SK-N-MC (cell line): ENCODE measurements at regions not wholly inside any gene's neighbourhood (a gene's known extent, or its start where the extent isn't known, plus 50 kb on each side); places are given as distances from the start of the nearest gene placed in this dataset.
"Not testable (repeated sequence)": the region's sequence is repeated elsewhere in the genome, so short reads cannot be mapped to it uniquely, and the experiment has no call there.

Source experiments
- DNase-seq: peaks from one replicate; pipeline ENCODE4 v3.0.0-alpha.2; 2011; ENCODE audit warnings: low read depth, low spot score
- H3K27ac ChIP-seq: fragments of 200-600 bp; sonication (generic); 2 replicates; pipeline ENCODE4 v1.5.1; 2016; ENCODE audit warnings: mixed run types
- H3K36me3 ChIP-seq: fragments of 200-600 bp; sonication (generic); 2 replicates; pipeline ENCODE4 v1.6.1; 2017; ENCODE audit warnings: antibody characterized with exemption, low read length, mixed read lengths; ENCODE audit not compliant: insufficient read depth
- H3K4me3 ChIP-seq: fragments of 200-600 bp; sonication (generic); 2 replicates; pipeline ENCODE4 v1.5.1; 2016
- H3K9ac ChIP-seq: fragments of 200-600 bp; sonication (generic); 2 replicates; pipeline ENCODE4 v1.8.0; 2017; ENCODE audit warnings: mixed run types, mixed read lengths; ENCODE audit not compliant: insufficient read length
- H3K9me3 ChIP-seq: fragments of 200-600 bp; sonication (generic); 2 replicates; pipeline ENCODE4 v1.6.1; 2017; ENCODE audit warnings: low read depth, mild to moderate bottlenecking, antibody characterized with exemption, low read length, moderate library complexity, mixed read lengths
- EZH2 ChIP-seq: fragments of 200-600 bp; sonication (generic); IDR thresholded peaks from one replicate; pipeline ENCODE4 v1.6.1; 2017; ENCODE audit warnings: antibody characterized with exemption
- FOXP2 ChIP-seq: optimal IDR thresholded peaks from 2 replicates; pipeline ENCODE3; 2011; ENCODE audit warnings: mild to moderate bottlenecking, moderate library complexity; ENCODE audit not compliant: insufficient read depth; ENCODE audit errors: extremely low read length, control extremely low read depth
- POLR2AphosphoS5 ChIP-seq: IDR thresholded peaks from 2 replicates; pipeline ENCODE4 v1.6.1; 2012; ENCODE audit warnings: mild to moderate bottlenecking, low read depth, low read length, borderline replicate concordance

DNA sequence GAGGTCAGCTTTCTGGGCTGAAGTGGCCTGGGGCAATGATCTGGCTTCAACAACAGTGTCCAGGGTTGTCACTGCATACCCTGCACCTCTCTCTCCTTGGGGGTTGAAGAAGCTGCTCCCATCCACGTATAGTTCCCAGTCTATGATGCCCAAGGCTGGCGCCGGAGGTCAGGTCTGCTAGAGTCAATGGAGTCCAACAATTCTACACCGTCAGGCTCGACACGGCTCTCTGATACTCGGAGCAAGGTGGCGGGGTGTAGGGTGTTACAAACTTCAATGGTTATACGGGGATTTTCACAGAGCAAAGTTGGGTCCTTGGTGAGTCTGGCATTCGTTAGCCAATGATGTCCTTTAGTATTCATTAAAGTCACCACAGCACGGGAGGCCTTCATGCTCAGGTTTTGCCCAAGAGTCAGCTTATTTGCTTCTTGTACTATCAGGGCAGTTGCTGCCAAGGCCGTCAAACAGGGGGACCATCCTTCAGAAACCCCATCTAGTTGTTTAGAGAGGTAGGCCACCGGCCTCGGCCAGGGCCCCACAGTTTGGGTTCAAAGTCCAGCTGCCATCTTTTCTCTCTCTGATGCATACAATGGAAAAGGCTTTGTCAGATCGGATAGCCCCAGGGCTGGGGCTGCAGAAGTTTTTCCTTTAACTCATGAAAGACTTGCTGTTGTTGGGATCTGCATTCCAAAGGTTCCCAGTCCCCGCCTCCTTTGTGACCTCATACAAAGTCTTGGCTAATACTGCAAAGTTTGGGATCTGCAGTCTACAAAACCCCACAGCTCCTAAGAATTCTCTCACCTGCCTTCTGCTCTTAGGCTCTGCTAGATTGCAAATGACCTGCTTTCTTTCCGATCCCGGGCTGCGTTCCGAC lies 128.1 kb downstream of the ADRA2C start:
- H3K9me3 ChIP-seq, H3K27ac ChIP-seq, H3K9ac ChIP-seq, H3K4me3 ChIP-seq, H3K36me3 ChIP-seq, DNase-seq: not testable (repeated sequence)

DNA sequence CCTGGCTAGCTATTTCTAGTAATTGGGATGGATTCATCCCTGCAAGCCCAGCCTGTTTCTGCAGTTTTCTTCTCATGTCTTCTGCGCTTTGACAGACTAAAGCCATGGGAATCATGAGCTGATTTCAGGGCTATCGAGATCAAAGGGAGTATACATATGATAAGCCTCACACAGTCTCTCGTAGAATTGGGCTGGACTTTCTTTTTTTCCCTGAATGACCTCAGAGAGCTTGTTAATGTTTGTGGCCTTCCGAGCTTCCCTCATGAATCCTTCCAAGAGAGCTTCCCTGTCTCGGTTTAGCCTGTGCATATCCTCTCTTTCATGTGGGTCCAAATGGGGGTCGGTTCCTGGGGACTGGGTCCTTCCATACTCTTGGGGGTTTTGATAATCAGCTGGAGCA lies 130.3 kb downstream of the ADRA2C start:
- no peak overlapping the region for H3K4me3 ChIP-seq
- no peaks in the 10 kb centered on the region for H3K9me3 ChIP-seq
- H3K9ac ChIP-seq: no peak overlapping the region
- no peak overlapping the region for H3K27ac ChIP-seq
- TF ChIP-seq EZH2 (no peak), FOXP2 (no peak), POLR2AphosphoS5 (no peak)
- DNase-seq: no peak
- no peaks in the 10 kb centered on the region for H3K36me3 ChIP-seq

DNA sequence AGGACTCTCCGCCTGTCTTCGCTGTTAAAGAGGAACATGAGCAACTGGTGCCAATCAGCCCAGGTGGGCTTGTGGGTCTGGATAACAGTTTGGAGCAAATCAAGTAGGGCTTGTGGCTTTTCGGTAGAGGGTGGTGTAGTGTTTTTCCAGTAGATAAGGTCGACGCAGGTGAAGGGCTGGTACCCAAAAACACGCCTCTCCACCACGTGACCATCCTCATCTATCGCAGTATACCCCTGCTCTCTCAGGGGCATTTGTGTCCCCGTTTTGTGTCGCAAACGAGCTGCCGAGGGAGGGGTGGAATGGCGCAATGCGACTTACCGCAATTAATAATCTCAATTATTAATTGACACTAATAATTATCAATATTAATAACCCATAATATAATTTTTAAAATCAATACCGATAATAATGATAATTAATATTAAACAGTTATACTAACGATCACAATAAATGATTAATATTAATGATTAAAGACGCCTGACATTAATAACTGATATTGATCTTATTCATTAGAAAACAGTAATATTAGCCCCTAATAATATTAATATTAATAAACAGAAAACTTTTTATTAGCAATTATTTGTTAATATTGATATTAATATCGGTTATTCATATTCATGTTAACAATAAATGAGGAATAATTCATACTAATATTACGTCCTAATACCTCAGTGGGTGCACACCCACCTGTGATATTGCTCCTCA lies 130.8 kb downstream of the ADRA2C start:
- H3K4me3 ChIP-seq, H3K27ac ChIP-seq, H3K36me3 ChIP-seq, DNase-seq, H3K9ac ChIP-seq, H3K9me3 ChIP-seq: not testable (repeated sequence)

DNA sequence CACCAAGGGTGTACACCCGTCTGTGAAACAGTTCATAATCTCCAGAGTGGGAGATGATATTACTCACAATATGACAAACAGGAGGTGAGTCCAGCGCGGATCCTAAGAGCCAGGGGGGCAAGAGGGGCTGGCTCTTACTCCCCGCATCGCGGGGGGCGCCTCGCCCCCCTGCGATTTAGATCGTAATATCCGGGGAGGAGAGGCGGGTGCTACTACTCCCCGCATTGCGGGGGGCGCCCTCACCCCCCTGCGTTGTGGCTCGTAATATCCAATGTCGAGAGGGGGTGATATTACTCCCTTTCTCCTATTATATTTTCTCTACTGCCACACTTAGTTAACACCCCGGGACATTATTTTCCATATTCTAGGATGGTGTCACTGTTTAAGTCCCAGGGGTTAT lies 131.9 kb downstream of the ADRA2C start:
- TF ChIP-seq EZH2: no peak
- no peak for TF ChIP-seq POLR2AphosphoS5
- no peak for TF ChIP-seq FOXP2
- no peaks in the 10 kb centered on the region for H3K36me3 ChIP-seq
- H3K9me3 ChIP-seq: no peaks in the 10 kb centered on the region
- H3K27ac ChIP-seq: no peak overlapping the region
- no peak overlapping the region for H3K9ac ChIP-seq
- DNase-seq: no peak
- no peak overlapping the region for H3K4me3 ChIP-seq

DNA sequence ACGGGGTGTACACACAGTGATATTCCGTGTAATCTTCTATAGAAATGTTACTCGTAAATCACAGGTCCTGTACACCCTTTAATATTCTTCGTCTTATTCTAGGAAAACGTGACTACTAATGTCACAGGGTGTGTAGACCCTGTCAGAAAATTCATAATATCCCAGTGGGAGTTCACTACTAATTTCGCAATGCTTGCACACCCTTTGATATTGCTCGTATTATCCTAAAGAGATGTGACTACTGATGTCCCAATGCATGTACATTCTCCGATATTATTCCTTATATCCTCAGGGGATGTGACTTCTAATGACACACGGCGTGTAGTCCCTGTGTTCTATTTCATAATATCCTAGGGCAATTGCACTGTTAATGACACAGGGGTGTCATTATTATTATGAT lies 132.7 kb downstream of the ADRA2C start:
- not testable (repeated sequence) for H3K36me3 ChIP-seq, H3K4me3 ChIP-seq, H3K9me3 ChIP-seq, H3K9ac ChIP-seq, DNase-seq, H3K27ac ChIP-seq

DNA sequence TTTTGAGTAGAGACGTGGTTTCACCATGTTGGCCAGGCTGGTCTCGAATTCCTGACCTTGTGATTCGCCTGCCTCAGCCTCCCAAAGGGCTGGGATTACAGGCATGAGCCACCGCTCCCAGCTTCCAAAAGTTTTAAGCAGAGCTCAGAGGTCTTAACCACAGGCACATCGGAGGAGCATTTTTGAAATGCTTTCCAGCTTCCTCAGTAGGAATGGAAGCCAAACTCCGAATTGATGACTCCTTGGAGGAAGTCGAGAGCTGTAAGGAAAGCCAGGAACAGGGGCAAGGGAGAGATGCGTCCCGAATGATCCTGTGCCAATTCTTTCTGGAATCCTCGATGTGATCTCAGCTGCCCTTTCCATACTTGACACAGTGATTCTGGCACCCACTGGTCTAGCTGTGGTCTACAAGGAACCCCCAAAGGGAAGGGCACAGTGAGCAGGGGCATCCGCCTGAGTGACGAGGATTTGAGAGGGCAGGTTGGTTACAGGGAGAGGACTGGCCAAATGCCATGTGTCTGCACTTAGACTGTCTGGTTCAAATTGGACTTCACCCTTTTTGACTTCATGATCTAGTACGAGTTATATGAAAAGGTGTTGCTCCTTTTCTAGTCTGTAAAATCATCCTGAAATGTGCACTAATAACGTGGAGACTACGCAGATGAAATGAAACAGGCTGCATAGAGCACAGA lies 138.2 kb downstream of the ADRA2C start:
- not testable (repeated sequence) for H3K9ac ChIP-seq, H3K27ac ChIP-seq, H3K36me3 ChIP-seq, H3K9me3 ChIP-seq, DNase-seq, H3K4me3 ChIP-seq

DNA sequence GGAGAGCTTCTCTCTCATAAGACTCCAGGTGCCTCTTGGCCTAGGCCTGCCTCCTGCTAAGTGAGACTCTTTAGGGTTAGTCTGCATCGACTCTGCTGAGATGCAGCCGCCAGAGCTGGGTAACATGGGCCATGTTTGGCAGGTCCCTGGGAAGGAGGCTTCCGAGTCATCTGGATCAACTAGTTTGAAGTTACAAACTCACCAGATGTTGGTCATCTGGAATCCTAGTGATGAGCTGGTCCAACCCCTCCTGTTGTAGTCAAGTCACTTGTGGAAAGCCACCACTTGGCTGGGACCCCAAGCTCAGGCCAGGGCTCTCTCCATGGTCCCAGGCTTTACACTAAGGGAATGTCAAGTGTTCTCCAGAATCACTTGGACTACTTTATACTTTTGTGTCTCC lies 143.4 kb downstream of the ADRA2C start:
- H3K36me3 ChIP-seq, H3K9me3 ChIP-seq, DNase-seq, H3K27ac ChIP-seq, H3K4me3 ChIP-seq, H3K9ac ChIP-seq: not testable (repeated sequence)

DNA sequence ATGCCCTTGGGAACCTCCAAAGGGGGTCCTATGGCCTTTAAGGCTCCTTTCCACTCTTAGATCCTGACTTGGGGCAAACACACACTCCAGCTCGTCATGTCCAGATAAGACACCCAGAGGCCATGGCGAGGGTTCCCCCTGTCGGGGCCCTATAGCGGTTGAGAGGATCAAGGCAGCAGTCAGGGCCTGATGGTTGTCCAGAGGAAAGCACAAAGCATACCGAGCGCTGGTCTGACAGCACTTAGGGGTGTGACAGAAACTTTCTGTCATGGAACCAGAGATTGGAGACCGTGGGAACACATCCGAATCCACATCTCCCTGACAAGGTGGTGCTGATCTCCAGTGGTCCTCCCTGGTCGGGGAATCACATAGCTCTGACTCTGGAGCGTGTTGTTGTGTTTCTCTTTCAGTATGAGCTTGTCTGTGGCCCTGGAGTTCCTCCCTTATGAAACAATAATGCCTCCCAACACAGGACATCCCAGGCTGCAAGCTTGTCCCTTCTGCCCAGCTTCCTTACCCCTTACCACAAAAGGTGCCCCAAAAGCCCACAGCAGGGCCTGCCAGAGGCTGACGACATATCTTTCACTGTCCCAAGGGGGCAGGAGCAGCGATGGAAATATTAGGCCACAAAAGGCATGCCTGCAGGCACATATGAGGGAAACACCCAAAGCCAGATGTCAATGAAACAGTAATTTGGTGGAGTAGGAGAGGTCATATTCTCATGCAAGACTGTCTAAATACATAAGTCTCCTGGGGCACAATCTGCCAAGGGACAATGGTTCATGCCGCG lies 144.2 kb downstream of the ADRA2C start:
- H3K27ac ChIP-seq, H3K9ac ChIP-seq, H3K36me3 ChIP-seq, H3K9me3 ChIP-seq, H3K4me3 ChIP-seq, DNase-seq: not testable (repeated sequence)
